MM.1S (cell line): ENCODE measurements at regions not wholly inside any gene's neighbourhood (a gene's known extent, or its start where the extent isn't known, plus 50 kb on each side); places are given as distances from the start of the nearest gene placed in this dataset.

Experiments used
- DNase-seq: peaks from one replicate; pipeline ENCODE4 v3.0.0-alpha.2; 2015
- H2AFZ ChIP-seq: fragments of 300-600 bp; sonication (generic); 2 replicates; pipeline ENCODE4 v1.6.0; 2016; ENCODE audit warnings: antibody characterized with exemption, low read length
- H3F3A ChIP-seq: fragments of 300-600 bp; sonication (generic); 2 replicates; pipeline ENCODE4 v1.6.1; 2016; ENCODE audit warnings: mild to moderate bottlenecking, antibody characterized with exemption, low read length, moderate library complexity, mixed read lengths; ENCODE audit not compliant: insufficient read depth
- H3K27ac ChIP-seq: fragments of 300-600 bp; sonication (generic); 2 replicates; pipeline ENCODE4 v1.5.1; 2016; ENCODE audit warnings: mild to moderate bottlenecking, low read length
- H3K27me3 ChIP-seq: fragments of 300-600 bp; sonication (generic); replicated peaks from 2 replicates; pipeline ENCODE4 v1.6.0; 2016; ENCODE audit warnings: low read length; ENCODE audit not compliant: insufficient read depth
- H3K36me3 ChIP-seq: fragments of 300-600 bp; sonication (generic); replicated peaks from 2 replicates; pipeline ENCODE4 v1.6.1; 2016; ENCODE audit warnings: mild to moderate bottlenecking, low read length, mixed read lengths; ENCODE audit not compliant: insufficient read depth
- H3K4me1 ChIP-seq: fragments of 300-600 bp; sonication (generic); 2 replicates; pipeline ENCODE4 v1.6.1; 2016; ENCODE audit warnings: low read length, mixed read lengths
- H3K4me2 ChIP-seq: fragments of 300-600 bp; sonication (generic); 2 replicates; pipeline ENCODE4 v1.6.0; 2016; ENCODE audit warnings: low read depth, low read length
- H3K4me3 ChIP-seq: fragments of 300-600 bp; sonication (generic); 2 replicates; pipeline ENCODE4 v1.5.1; 2016; ENCODE audit warnings: low read length, mixed read lengths
- H3K79me2 ChIP-seq: fragments of 300-600 bp; sonication (generic); 2 replicates; pipeline ENCODE4 v1.6.1; 2016; ENCODE audit warnings: mixed run types, low read length, mixed read lengths
- H3K9ac ChIP-seq: fragments of 300-600 bp; sonication (generic); 2 replicates; pipeline ENCODE4 v1.6.1; 2016; ENCODE audit warnings: low read length, mixed read lengths
- H3K9me2 ChIP-seq: fragments of 300-600 bp; sonication (generic); replicated peaks from 2 replicates; pipeline ENCODE4 v1.6.1; 2016; ENCODE audit warnings: mild to moderate bottlenecking, low read length, mixed read lengths; ENCODE audit not compliant: insufficient read depth
- H3K9me3 ChIP-seq: fragments of 300-600 bp; sonication (generic); replicated peaks from 2 replicates; pipeline ENCODE4 v1.6.1; 2016; ENCODE audit warnings: mild to moderate bottlenecking, low read length, mixed read lengths; ENCODE audit not compliant: insufficient read depth
- H4K20me1 ChIP-seq: fragments of 300-600 bp; sonication (generic); 2 replicates; pipeline ENCODE4 v1.6.1; 2016; ENCODE audit warnings: mild to moderate bottlenecking, low read length, moderate library complexity, mixed read lengths; ENCODE audit not compliant: insufficient read depth
- EZH2 ChIP-seq: fragments of 300-600 bp; sonication (generic); optimal IDR thresholded peaks from 2 replicates; pipeline ENCODE3; 2017; ENCODE audit warnings: low read depth, mild to moderate bottlenecking, antibody characterized with exemption, low read length, mixed read lengths
- EZH2phosphoT487 ChIP-seq: fragments of 300-600 bp; sonication (generic); IDR thresholded peaks from 2 replicates; pipeline ENCODE4 v1.6.1; 2018; ENCODE audit warnings: antibody characterized with exemption, low read length
- TF ChIP-seq, protein P1 (sequence below): fragments of 300-600 bp; sonication (generic); IDR thresholded peaks from 2 replicates; pipeline ENCODE4 v1.5.1; 2016; ENCODE audit warnings: antibody characterized with exemption, low read length, mixed read lengths

DNA sequence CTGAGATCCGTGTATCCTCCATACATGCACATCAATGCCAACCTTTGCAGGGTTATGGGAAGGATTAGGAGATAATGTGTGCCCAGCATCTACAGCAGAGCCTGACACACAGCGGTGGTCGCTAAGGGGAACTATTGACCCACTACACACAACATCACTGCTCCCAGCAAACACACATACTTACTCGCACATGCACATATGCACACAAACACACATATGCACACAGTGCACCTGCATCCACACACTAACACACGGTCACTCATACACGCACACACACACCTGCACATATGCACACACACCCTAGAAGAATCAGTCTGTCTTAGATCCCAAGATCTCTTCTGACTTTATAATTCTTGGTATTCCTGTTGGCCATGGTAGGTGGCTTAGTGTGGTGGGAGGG, 118.3 kb downstream of the GYPC start:
- Histone ChIP-seq H3K4me1 (no peaks in the 10 kb centered on the region), H3K27ac (no peak overlapping the region), H3K9me3 (no peaks in the 10 kb centered on the region), H2AFZ (no peak overlapping the region), H3K9me2 (no peaks in the 10 kb centered on the region), H3K27me3 (no peaks in the 10 kb centered on the region), H3K4me3 (no peak overlapping the region), H3K79me2 (no peaks in the 10 kb centered on the region), H3K9ac (no peak overlapping the region), H3K4me2 (no peak overlapping the region), H3K36me3 (no peaks in the 10 kb centered on the region), H3F3A (no peaks in the 10 kb centered on the region), H4K20me1 (no peaks in the 10 kb centered on the region)
- TF ChIP-seq, protein P1, sequence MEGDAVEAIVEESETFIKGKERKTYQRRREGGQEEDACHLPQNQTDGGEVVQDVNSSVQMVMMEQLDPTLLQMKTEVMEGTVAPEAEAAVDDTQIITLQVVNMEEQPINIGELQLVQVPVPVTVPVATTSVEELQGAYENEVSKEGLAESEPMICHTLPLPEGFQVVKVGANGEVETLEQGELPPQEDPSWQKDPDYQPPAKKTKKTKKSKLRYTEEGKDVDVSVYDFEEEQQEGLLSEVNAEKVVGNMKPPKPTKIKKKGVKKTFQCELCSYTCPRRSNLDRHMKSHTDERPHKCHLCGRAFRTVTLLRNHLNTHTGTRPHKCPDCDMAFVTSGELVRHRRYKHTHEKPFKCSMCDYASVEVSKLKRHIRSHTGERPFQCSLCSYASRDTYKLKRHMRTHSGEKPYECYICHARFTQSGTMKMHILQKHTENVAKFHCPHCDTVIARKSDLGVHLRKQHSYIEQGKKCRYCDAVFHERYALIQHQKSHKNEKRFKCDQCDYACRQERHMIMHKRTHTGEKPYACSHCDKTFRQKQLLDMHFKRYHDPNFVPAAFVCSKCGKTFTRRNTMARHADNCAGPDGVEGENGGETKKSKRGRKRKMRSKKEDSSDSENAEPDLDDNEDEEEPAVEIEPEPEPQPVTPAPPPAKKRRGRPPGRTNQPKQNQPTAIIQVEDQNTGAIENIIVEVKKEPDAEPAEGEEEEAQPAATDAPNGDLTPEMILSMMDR, result no peak
- no peak for TF ChIP-seq EZH2
- TF ChIP-seq EZH2phosphoT487, result no peak
- no peak for DNase-seq

DNA sequence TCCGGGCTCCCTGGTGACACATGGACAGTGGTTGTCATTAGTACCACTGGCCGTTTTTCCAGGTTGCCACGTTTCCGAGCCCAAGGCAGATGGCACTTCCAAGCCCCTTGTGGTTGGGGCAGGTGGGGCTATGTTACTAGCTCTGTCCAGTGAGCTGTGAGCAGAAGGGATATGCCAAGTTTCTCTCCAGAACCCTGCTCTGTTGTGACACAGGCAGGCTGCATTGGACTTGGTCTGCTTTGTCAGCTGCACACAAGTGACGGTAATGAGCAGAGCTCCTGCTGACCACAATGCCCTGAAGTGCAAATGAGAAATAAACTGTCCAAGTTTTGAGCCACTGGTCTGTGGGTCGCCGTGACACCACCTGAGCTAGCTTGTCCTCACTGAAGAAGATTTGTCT, 118.8 kb downstream of the GYPC start:
- Histone ChIP-seq H3K4me1 (no peaks in the 10 kb centered on the region), H3K27ac (no peak overlapping the region), H2AFZ (no peak overlapping the region), H3K27me3 (no peaks in the 10 kb centered on the region), H3K79me2 (no peaks in the 10 kb centered on the region), H3F3A (no peaks in the 10 kb centered on the region), H3K4me3 (no peak overlapping the region), H3K9ac (no peak overlapping the region), H3K4me2 (no peak overlapping the region), H3K9me3 (no peaks in the 10 kb centered on the region), H3K9me2 (no peaks in the 10 kb centered on the region), H3K36me3 (no peaks in the 10 kb centered on the region), H4K20me1 (no peaks in the 10 kb centered on the region)
- DNase-seq, result no peak
- TF ChIP-seq, protein P1, result no peak
- TF ChIP-seq EZH2, result no peak
- TF ChIP-seq EZH2phosphoT487, result no peak

DNA sequence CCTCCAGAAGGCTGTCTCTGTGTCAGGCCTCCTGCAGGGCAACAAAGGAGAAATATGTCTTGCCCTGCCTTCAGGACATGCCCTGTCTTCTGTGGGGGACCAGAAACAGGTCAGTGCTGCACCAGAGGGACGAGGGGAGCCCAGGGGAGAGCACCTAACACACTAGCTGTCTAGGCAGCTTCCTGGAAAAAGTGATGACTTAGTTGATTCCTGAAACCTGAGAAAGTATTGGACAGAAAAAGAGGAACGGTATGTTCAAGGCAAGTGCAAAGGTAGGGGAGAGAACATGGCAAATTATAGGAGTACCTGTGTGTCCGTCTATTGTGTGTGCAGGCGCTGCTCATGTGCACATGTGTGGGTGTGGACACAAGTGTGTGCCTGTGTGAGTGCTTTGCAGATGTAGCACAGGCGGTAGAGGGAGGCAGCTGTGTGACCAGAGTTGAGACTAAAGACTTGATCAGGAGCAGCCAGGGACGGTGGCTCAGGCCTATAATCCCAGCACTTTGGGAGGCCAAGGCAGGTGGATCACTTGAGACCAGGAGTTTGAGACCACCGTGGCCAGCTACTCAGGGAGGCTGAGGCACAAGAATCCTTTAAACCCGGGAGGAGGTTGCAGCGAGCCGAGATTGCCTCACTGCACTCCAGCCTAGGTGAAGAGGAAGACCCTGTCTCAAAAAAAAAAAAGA, 119.5 kb downstream of the GYPC start:
- no peak overlapping the region for H3K4me3 ChIP-seq
- no peaks in the 10 kb centered on the region for H3K4me1 ChIP-seq
- H3K9ac ChIP-seq, result no peak overlapping the region
- no peak overlapping the region for H3K27ac ChIP-seq
- no peak overlapping the region for H3K4me2 ChIP-seq
- H2AFZ ChIP-seq, result no peak overlapping the region
- H3K27me3 ChIP-seq, result no peaks in the 10 kb centered on the region
- no peaks in the 10 kb centered on the region for H4K20me1 ChIP-seq
- no peaks in the 10 kb centered on the region for H3K36me3 ChIP-seq
- no peak for DNase-seq
- H3K9me3 ChIP-seq, result no peaks in the 10 kb centered on the region
- no peak for TF ChIP-seq EZH2phosphoT487
- no peak for TF ChIP-seq EZH2
- TF ChIP-seq, protein P1, result no peak
- no peaks in the 10 kb centered on the region for H3F3A ChIP-seq
- H3K9me2 ChIP-seq, result no peaks in the 10 kb centered on the region
- H3K79me2 ChIP-seq, result no peaks in the 10 kb centered on the region
